ENCODE measurements at regions not wholly inside any gene's neighbourhood (a gene's known extent, or its start where the extent isn't known, plus 50 kb on each side); places are given as distances from the start of the nearest gene placed in this dataset.

GRCh38 chr4:71930459-71930858 lies 101.3 kb upstream of the NPFFR2 start:
- Mint-ChIP-seq H3K27me3 (no peaks in the 10 kb centered on the region), H3K27ac (no peak overlapping the region), H3K4me1 (ENCODE audit: low read depth) (no peaks in the 10 kb centered on the region), H3K36me3 (ENCODE audit: insufficient read depth) (no peaks in the 10 kb centered on the region), H3K9me3 (ENCODE audit: low read depth) (no peaks in the 10 kb centered on the region), H3K4me3 (ENCODE audit: low read depth) (no peak overlapping the region)
- no peak for DNase-seq (ENCODE audit: low spot score, unreplicated experiment)
- TF ChIP-seq CTCF (IDR thresholded peaks at IDR 0.05; ENCODE audit: unreplicated experiment), result no peak

GRCh38 chr4:71932941-71933340 lies 98.9 kb upstream of the NPFFR2 start:
- H3K27ac Mint-ChIP-seq, result no peak overlapping the region
- no peak overlapping the region for H3K4me3 Mint-ChIP-seq (ENCODE audit: low read depth)
- DNase-seq (ENCODE audit: low spot score, unreplicated experiment), result no peak
- no peak for TF ChIP-seq CTCF (IDR thresholded peaks at IDR 0.05; ENCODE audit: unreplicated experiment)
- H3K36me3 Mint-ChIP-seq (ENCODE audit: insufficient read depth), result no peaks in the 10 kb centered on the region
- H3K27me3 Mint-ChIP-seq, result no peaks in the 10 kb centered on the region
- H3K4me1 Mint-ChIP-seq (ENCODE audit: low read depth), result no peaks in the 10 kb centered on the region
- H3K9me3 Mint-ChIP-seq (ENCODE audit: low read depth), result no peaks in the 10 kb centered on the region

GRCh38 chr4:71938776-71939175 lies 93.0 kb upstream of the NPFFR2 start:
- H3K27ac Mint-ChIP-seq, result no peak overlapping the region
- H3K9me3 Mint-ChIP-seq (ENCODE audit: low read depth), result peaks cover under 1% of the 10 kb centered on the region
- no peak for DNase-seq (ENCODE audit: low spot score, unreplicated experiment)
- H3K4me3 Mint-ChIP-seq (ENCODE audit: low read depth), result no peak overlapping the region
- TF ChIP-seq CTCF (IDR thresholded peaks at IDR 0.05; ENCODE audit: unreplicated experiment), result no peak
- H3K4me1 Mint-ChIP-seq (ENCODE audit: low read depth), result no peaks in the 10 kb centered on the region
- H3K36me3 Mint-ChIP-seq (ENCODE audit: insufficient read depth), result peaks cover under 1% of the 10 kb centered on the region
- no peaks in the 10 kb centered on the region for H3K27me3 Mint-ChIP-seq

- no peak overlapping the region for H3K27ac Mint-ChIP-seq
- DNase-seq (ENCODE audit: low spot score, unreplicated experiment), result no peak
- H3K27me3 Mint-ChIP-seq, result no peaks in the 10 kb centered on the region
- TF ChIP-seq CTCF (IDR thresholded peaks at IDR 0.05; ENCODE audit: unreplicated experiment), result peak; percentile 61
- H3K4me1 Mint-ChIP-seq (ENCODE audit: low read depth), result no peaks in the 10 kb centered on the region
- peaks cover 1% of the 10 kb centered on the region for H3K36me3 Mint-ChIP-seq (ENCODE audit: insufficient read depth)
- no peak overlapping the region for H3K4me3 Mint-ChIP-seq (ENCODE audit: low read depth)
- peaks cover 16% of the 10 kb centered on the region for H3K9me3 Mint-ChIP-seq (ENCODE audit: low read depth)
Measured at GRCh38 chr4:71941001-71941400, 90.8 kb upstream of the NPFFR2 start.

- H3K27me3 Mint-ChIP-seq, result no peaks in the 10 kb centered on the region
- peaks cover 37% of the 10 kb centered on the region for H3K9me3 Mint-ChIP-seq (ENCODE audit: low read depth)
Measured at GRCh38 chr4:71944956-71945355, 86.8 kb upstream of the NPFFR2 start.

More at GRCh38 chr4:71944956-71945355, 86.8 kb upstream of the NPFFR2 start:
- Mint-ChIP-seq H3K4me3 (ENCODE audit: low read depth) (no peak overlapping the region), H3K4me1 (ENCODE audit: low read depth) (no peaks in the 10 kb centered on the region), H3K36me3 (ENCODE audit: insufficient read depth) (peaks cover 8% of the 10 kb centered on the region), H3K27ac (no peak overlapping the region)
- DNase-seq (ENCODE audit: low spot score, unreplicated experiment), result no peak
- no peak for TF ChIP-seq CTCF (IDR thresholded peaks at IDR 0.05; ENCODE audit: unreplicated experiment)

Data from progenitor cell of endocrine pancreas (in vitro differentiated cells).